HEK293 (cell line): ENCODE measurements at regions not wholly inside any gene's neighbourhood (a gene's known extent, or its start where the extent isn't known, plus 50 kb on each side); places are given as distances from the start of the nearest gene placed in this dataset.

ENCODE experiments used
- TF ChIP-seq, protein P1 (sequence below): sonication (generic); formaldehyde crosslinking; IDR thresholded peaks from 2 replicates; pipeline ENCODE4 v1.8.1; 2022; ENCODE audit warnings: mild to moderate bottlenecking, moderate library complexity, missing genetic modification reagents
- TF ChIP-seq, protein P2 (sequence below): fragments of 450-650 bp; formaldehyde crosslinking; IDR thresholded peaks from 2 replicates; pipeline ENCODE4 v1.5.1; 2016; ENCODE audit warnings: missing biosample characterization, missing genetic modification characterization
- TF ChIP-seq, protein P3 (sequence below): fragments of 450-650 bp; formaldehyde crosslinking; IDR thresholded peaks from 2 replicates; pipeline ENCODE4 v1.5.1; 2016; ENCODE audit warnings: missing biosample characterization, missing genetic modification characterization

DNA sequence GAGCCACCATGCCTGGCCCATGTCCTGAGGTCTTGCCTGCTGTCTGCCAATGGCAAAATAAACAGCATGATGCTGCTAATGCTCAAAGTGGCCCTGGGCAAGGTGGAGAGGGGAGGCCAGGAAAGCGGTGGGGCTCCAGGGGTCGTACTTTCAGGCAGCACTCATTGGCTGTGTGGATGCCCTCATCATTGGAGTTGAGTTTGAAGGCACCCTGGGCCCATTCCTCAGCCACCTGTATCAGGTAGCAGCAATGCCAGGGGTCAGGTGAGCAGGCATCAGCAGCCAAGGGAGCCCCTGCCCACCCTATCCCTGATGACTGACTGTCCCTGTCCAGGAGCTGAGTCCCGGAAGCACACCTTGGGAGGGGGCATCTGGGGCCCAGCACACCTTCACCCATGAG lies 902.5 kb upstream of the ZNF722 start:
- TF ChIP-seq, protein P1, sequence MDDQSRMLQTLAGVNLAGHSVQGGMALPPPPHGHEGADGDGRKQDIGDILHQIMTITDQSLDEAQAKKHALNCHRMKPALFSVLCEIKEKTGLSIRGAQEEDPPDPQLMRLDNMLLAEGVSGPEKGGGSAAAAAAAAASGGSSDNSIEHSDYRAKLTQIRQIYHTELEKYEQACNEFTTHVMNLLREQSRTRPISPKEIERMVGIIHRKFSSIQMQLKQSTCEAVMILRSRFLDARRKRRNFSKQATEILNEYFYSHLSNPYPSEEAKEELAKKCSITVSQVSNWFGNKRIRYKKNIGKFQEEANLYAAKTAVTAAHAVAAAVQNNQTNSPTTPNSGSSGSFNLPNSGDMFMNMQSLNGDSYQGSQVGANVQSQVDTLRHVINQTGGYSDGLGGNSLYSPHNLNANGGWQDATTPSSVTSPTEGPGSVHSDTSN (CRISPR knock-in tag): no peak
- TF ChIP-seq, protein P2, sequence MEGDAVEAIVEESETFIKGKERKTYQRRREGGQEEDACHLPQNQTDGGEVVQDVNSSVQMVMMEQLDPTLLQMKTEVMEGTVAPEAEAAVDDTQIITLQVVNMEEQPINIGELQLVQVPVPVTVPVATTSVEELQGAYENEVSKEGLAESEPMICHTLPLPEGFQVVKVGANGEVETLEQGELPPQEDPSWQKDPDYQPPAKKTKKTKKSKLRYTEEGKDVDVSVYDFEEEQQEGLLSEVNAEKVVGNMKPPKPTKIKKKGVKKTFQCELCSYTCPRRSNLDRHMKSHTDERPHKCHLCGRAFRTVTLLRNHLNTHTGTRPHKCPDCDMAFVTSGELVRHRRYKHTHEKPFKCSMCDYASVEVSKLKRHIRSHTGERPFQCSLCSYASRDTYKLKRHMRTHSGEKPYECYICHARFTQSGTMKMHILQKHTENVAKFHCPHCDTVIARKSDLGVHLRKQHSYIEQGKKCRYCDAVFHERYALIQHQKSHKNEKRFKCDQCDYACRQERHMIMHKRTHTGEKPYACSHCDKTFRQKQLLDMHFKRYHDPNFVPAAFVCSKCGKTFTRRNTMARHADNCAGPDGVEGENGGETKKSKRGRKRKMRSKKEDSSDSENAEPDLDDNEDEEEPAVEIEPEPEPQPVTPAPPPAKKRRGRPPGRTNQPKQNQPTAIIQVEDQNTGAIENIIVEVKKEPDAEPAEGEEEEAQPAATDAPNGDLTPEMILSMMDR (tag by site-specific recombination): no peak
- TF ChIP-seq, protein P3, sequence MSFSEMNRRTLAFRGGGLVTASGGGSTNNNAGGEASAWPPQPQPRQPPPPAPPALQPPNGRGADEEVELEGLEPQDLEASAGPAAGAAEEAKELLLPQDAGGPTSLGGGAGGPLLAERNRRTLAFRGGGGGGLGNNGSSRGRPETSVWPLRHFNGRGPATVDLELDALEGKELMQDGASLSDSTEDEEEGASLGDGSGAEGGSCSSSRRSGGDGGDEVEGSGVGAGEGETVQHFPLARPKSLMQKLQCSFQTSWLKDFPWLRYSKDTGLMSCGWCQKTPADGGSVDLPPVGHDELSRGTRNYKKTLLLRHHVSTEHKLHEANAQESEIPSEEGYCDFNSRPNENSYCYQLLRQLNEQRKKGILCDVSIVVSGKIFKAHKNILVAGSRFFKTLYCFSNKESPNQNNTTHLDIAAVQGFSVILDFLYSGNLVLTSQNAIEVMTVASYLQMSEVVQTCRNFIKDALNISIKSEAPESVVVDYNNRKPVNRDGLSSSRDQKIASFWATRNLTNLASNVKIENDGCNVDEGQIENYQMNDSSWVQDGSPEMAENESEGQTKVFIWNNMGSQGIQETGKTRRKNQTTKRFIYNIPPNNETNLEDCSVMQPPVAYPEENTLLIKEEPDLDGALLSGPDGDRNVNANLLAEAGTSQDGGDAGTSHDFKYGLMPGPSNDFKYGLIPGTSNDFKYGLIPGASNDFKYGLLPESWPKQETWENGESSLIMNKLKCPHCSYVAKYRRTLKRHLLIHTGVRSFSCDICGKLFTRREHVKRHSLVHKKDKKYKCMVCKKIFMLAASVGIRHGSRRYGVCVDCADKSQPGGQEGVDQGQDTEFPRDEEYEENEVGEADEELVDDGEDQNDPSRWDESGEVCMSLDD (tag by site-specific recombination): no peak
